Stomach (tissue), 8 donors: ENCODE measurements at regions not wholly inside any gene's neighbourhood (a gene's known extent, or its start where the extent isn't known, plus 50 kb on each side); places are given as distances from the start of the nearest gene placed in this dataset.

ENCODE experiments used
- DNase-seq, 2 donors: peaks; one replicate each; pipeline versions ENCODE4 v3.0.0 to v3.0.0-alpha.2; 2013 to 2019
- H3K27ac ChIP-seq, 5 donors: fragments of 200-600 bp in 4 of 5; sonication (generic) in 4 of 5; one replicate each; pipeline ENCODE4 v1.5.1; 2013 to 2019; ENCODE audit warnings: mild to moderate bottlenecking in 1 of 5, moderate library complexity in 1 of 5
- H3K27me3 ChIP-seq, 3 donors: fragments of 200-600 bp; sonication (generic); one replicate each; pipeline ENCODE4 v1.5.1; 2017 to 2019; ENCODE audit warnings: mixed run types in 1 of 3
- H3K36me3 ChIP-seq, 4 donors: fragments of 200-600 bp; sonication (generic); 1 replicate in 3 of 4; 2 replicates in 1 of 4; pipeline ENCODE4 v1.5.1; 2016 to 2019
- H3K4me1 ChIP-seq, 4 donors: fragments of 200-600 bp; sonication (generic); one replicate each; pipeline ENCODE4 v1.5.1; 2016 to 2019
- H3K4me3 ChIP-seq, 4 donors: fragments of 200-600 bp; sonication (generic) in 3 of 4; one replicate each; pipeline ENCODE4 v1.5.1; 2016 to 2019; ENCODE audit warnings: mild to moderate bottlenecking in 1 of 4
- H3K9me3 ChIP-seq, 4 donors: fragments of 200-600 bp; sonication (generic); one replicate each; pipeline ENCODE4 v1.5.1; 2016 to 2019
- EP300 ChIP-seq: sonication (generic); formaldehyde crosslinking; IDR thresholded peaks from one replicate; pipeline ENCODE4 v1.6.1; 2017; ENCODE audit warnings: antibody characterized with exemption
- POLR2A ChIP-seq, 4 donors: fragments of 450-650 bp; IDR thresholded peaks; one replicate each; pipeline ENCODE4 v1.6.1; 2016; ENCODE audit warnings: antibody characterized with exemption in 4 of 4, control low read depth in 2 of 4, mild to moderate bottlenecking in 1 of 4, moderate library complexity in 1 of 4
- POLR2AphosphoS5 ChIP-seq, 3 donors: sonication (generic); formaldehyde crosslinking; IDR thresholded peaks; one replicate each; pipeline ENCODE4 v1.6.1; 2016; ENCODE audit warnings: antibody characterized with exemption in 3 of 3
- WGBS, 5 donors: extraction: QIAGEN DNeasy Blood & Tissue Kit in 3 of 5; methylation state at CpG; one replicate each; pipeline versions ENCODE4 v1.1.5 to v1.1.7; 2013 to 2018; 5-methylcytosine and 5-hydroxymethylcytosine counted together
- intact Hi-C: fragments of 100-400 bp; cut with DNase I; formaldehyde crosslinking; loops from one replicate; pipeline ENCODE4 v1.15.1; 2023; ENCODE audit warnings: low total_unique reads
- TF ChIP-seq, protein P1 (sequence below), 7 experiments: fragments of 450-650 bp in 4 of 7; fragments of 200-600 bp in 3 of 7; sonication (generic) in 3 of 7; IDR thresholded peaks; one replicate each; pipeline ENCODE4 v1.5.1; 2016 to 2019; ENCODE audit warnings: antibody characterized with exemption in 7 of 7, control low read depth in 2 of 7, mild to moderate bottlenecking in 1 of 7
- donor health status: healthy with polysubstance abuse.
- donor health status: Bipolar disorder and iron deficiency.
- donor health status: healthy.

DNA sequence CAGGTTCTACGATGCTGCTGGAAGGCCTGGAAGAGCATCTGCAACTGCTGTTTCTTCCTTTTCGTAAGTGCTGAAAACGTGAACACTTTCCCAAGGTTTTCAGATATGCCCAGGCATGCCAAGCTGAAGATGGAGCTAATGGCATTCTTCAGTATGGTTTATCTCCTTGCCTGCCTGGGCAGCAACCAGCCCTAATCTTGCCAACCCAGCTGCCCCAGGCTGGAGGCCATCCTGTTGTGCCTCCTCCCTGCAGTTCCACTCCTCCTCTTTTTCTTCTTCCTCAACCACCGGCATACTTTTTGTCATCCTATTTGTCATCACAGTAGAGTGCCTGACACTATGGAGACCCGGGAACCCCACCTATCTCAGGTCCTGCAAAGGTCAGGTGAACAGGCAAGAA is 1849.3 kb downstream of the TP53TG3F start:
- no peak for TF ChIP-seq POLR2A (IDR thresholded peaks at IDR 0.05)
- TF ChIP-seq EP300 = no peak
- TF ChIP-seq POLR2AphosphoS5 (IDR thresholded peaks at IDR 0.05) = no peak
- TF ChIP-seq, protein P1, sequence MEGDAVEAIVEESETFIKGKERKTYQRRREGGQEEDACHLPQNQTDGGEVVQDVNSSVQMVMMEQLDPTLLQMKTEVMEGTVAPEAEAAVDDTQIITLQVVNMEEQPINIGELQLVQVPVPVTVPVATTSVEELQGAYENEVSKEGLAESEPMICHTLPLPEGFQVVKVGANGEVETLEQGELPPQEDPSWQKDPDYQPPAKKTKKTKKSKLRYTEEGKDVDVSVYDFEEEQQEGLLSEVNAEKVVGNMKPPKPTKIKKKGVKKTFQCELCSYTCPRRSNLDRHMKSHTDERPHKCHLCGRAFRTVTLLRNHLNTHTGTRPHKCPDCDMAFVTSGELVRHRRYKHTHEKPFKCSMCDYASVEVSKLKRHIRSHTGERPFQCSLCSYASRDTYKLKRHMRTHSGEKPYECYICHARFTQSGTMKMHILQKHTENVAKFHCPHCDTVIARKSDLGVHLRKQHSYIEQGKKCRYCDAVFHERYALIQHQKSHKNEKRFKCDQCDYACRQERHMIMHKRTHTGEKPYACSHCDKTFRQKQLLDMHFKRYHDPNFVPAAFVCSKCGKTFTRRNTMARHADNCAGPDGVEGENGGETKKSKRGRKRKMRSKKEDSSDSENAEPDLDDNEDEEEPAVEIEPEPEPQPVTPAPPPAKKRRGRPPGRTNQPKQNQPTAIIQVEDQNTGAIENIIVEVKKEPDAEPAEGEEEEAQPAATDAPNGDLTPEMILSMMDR (IDR thresholded peaks at IDR 0.05) = no peak
- intact Hi-C loops = no loop called here
- 55 to 78% (median 73%) methylated on average over 5 of the region's 5 CpGs for WGBS, 5 donors
- H3K27me3 ChIP-seq = no peaks in the 10 kb centered on the region
- peaks cover 0 to 64% (median 32%) of the 10 kb centered on the region in 4 donors for H3K9me3 ChIP-seq
- DNase-seq = no peak
- H3K36me3 ChIP-seq = no peaks in the 10 kb centered on the region
- no peak overlapping the region for H3K4me3 ChIP-seq
- H3K27ac ChIP-seq = no peak overlapping the region
- H3K4me1 ChIP-seq = no peaks in the 10 kb centered on the region

DNA sequence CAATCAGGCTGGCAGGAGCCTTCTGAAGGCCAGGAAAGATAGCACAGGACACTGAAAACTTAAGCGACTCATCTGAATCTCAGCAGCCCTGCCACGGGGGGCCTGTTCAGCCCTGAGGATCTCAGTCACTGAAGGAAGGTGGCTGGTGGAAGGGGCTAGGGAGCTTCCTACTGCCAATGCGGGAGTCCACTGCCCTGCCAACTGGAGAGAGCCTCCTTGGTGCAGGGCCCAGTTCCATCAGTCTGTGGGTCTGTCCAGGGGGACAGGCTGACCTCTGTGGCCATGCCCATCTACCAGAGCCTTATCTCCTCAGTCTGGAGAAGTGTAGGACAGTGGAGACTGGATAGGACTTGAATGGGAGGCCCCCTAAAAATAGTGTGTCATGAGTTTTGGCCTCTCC is 1851.6 kb downstream of the TP53TG3F start:
- DNase-seq = no peak
- intact Hi-C loops = no loop called here
- no peak overlapping the region for H3K4me3 ChIP-seq
- TF ChIP-seq, protein P1 (IDR thresholded peaks at IDR 0.05) = no peak
- TF ChIP-seq POLR2AphosphoS5 (IDR thresholded peaks at IDR 0.05) (no peak), EP300 (no peak), POLR2A (IDR thresholded peaks at IDR 0.05) (no peak)
- H3K36me3 ChIP-seq = no peaks in the 10 kb centered on the region
- H3K27me3 ChIP-seq = no peaks in the 10 kb centered on the region
- H3K9me3 ChIP-seq = peaks cover 0 to 77% (median 37%) of the 10 kb centered on the region in 4 donors
- WGBS, 5 donors = 71 to 100% (median 80%) methylated on average over 1 to 3 of the region's 3 CpGs
- H3K27ac ChIP-seq = no peak overlapping the region
- no peaks in the 10 kb centered on the region for H3K4me1 ChIP-seq

DNA sequence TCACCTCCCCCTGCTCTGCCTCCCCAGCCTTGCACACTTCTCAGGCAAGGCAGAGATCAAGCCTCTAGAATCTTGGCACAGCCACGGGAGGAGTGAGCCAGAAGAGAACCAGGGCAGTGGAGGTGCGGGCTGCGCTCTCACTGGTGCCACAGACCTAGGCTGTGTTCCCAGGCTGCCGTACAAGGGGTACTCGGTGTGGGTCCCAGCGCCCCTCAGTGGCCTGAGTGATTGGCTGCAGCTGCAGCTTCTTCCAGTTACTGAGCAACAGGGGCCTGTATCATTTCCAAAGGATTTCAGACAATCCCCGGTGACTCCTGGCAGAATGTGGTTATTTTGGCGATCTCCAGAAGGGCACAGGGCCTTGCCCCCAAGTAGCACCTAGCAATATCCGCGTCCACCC is 1852.1 kb downstream of the TP53TG3F start:
- intact Hi-C loops = no loop called here
- Histone ChIP-seq H3K36me3 (no peaks in the 10 kb centered on the region), H3K4me1 (no peaks in the 10 kb centered on the region), H3K4me3 (no peak overlapping the region), H3K9me3 (peaks cover 0 to 77% (median 41%) of the 10 kb centered on the region in 4 donors), H3K27me3 (no peaks in the 10 kb centered on the region), H3K27ac (no peak overlapping the region)
- TF ChIP-seq, protein P1 (IDR thresholded peaks at IDR 0.05) = no peak
- no peak for TF ChIP-seq EP300
- TF ChIP-seq POLR2AphosphoS5 (IDR thresholded peaks at IDR 0.05) = no peak
- TF ChIP-seq POLR2A (IDR thresholded peaks at IDR 0.05) = no peak
- DNase-seq = no peak
- WGBS, 5 donors = 60 to 79% (median 66%) methylated on average over 4 to 10 of the region's 10 CpGs

DNA sequence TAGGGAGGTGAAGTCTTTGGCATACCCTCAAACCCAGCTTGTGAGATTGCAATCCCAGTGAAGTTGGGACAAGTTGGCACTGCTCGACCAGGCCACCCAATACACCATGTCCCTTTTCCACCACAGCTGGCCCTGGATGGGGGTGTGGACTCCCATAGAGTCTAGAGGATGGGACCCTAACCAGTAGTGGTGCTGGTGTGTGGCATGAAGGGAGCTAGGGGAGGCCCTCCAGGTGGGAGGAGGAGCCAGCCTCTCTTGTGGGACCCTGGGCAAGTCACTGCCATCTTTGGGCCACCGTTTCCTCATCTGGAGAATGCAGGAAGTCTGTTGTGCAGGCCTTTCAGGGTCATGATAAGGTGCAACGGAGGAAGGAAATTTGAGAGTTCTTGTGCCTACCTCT is 1854.9 kb downstream of the TP53TG3F start:
- no peak for TF ChIP-seq POLR2A (IDR thresholded peaks at IDR 0.05)
- TF ChIP-seq POLR2AphosphoS5 (IDR thresholded peaks at IDR 0.05) = no peak
- TF ChIP-seq, protein P1 (IDR thresholded peaks at IDR 0.05) = no peak
- no peak for TF ChIP-seq EP300
- Histone ChIP-seq H3K9me3 (peaks cover 0 to 54% (median 40%) of the 10 kb centered on the region in 4 donors), H3K36me3 (no peaks in the 10 kb centered on the region), H3K4me3 (no peak overlapping the region), H3K27ac (no peak overlapping the region), H3K4me1 (no peaks in the 10 kb centered on the region), H3K27me3 (no peaks in the 10 kb centered on the region)
- no peak for DNase-seq
- intact Hi-C loops = no loop called here
- 35 to 64% (median 47%) methylated on average over 3 of the region's 3 CpGs for WGBS, 5 donors
